ENCODE measurements at regions not wholly inside any gene's neighbourhood (a gene's known extent, or its start where the extent isn't known, plus 50 kb on each side); places are given as distances from the start of the nearest gene placed in this dataset.

- no peak for DNase-seq (ENCODE audit: low read depth)
- no peak overlapping the region for H3K4me3 ChIP-seq (ENCODE audit: low read length)
- no peak for TF ChIP-seq CTCF (conservative IDR thresholded peaks at IDR 0.05; ENCODE audit: low read length)
These were observed 50.3 kb upstream of the CBFA2T3 start for GRCh38 chr16:89027281-89027680.

GRCh38 chr16:89031715-89032659 lies 55.0 kb upstream of the CBFA2T3 start:
- no peak for DNase-seq (ENCODE audit: low read depth)
- H3K4me3 ChIP-seq (ENCODE audit: low read length) = no peak overlapping the region
- no peak for TF ChIP-seq CTCF (conservative IDR thresholded peaks at IDR 0.05; ENCODE audit: low read length)

- no peak for TF ChIP-seq CTCF (conservative IDR thresholded peaks at IDR 0.05; ENCODE audit: low read length)
These were observed 56.3 kb upstream of the CBFA2T3 start for GRCh38 chr16:89033304-89033703.

GRCh38 chr16:89033796-89034572 lies 57.0 kb upstream of the CBFA2T3 start:
- no peak for DNase-seq (ENCODE audit: low read depth)
- no peak for TF ChIP-seq CTCF (conservative IDR thresholded peaks at IDR 0.05; ENCODE audit: low read length)
- H3K4me3 ChIP-seq (ENCODE audit: low read length) = no peak overlapping the region

More at GRCh38 chr16:89033304-89033703, 56.3 kb upstream of the CBFA2T3 start:
- DNase-seq (ENCODE audit: low read depth) = no peak
- no peak overlapping the region for H3K4me3 ChIP-seq (ENCODE audit: low read length)

GRCh38 chr16:89034573-89034961 lies 57.6 kb upstream of the CBFA2T3 start:
- DNase-seq (ENCODE audit: low read depth) = no peak
- no peak for TF ChIP-seq CTCF (conservative IDR thresholded peaks at IDR 0.05; ENCODE audit: low read length)
- no peak overlapping the region for H3K4me3 ChIP-seq (ENCODE audit: low read length)

- TF ChIP-seq CTCF (conservative IDR thresholded peaks at IDR 0.05; ENCODE audit: low read length) = no peak
- DNase-seq (ENCODE audit: low read depth) = no peak
- no peak overlapping the region for H3K4me3 ChIP-seq (ENCODE audit: low read length)
These were observed 58.1 kb upstream of the CBFA2T3 start for GRCh38 chr16:89034971-89035668.
